HG03575 (cell line): ENCODE measurements at regions not wholly inside any gene's neighbourhood (a gene's known extent, or its start where the extent isn't known, plus 50 kb on each side); places are given as distances from the start of the nearest gene placed in this dataset.
"Not testable (repeated sequence)": the region's sequence is repeated elsewhere in the genome, so short reads cannot be mapped to it uniquely, and the experiment has no call there.

Experiments
- ATAC-seq: cut with Tn5 transposase; IDR thresholded peaks from one replicate; pipeline ENCODE4 v1.9.1; 2021; ENCODE audit not compliant: unreplicated experiment, insufficient number of reproducible peaks, low FRiP score; ENCODE audit errors: extremely low read depth

GRCh38 chr13:47723898-47724297, 277.2 kb downstream of the SUCLA2 start:
- no peak for ATAC-seq

- ATAC-seq, result no peak
Measured at GRCh38 chr13:47719164-47719563, 281.9 kb downstream of the SUCLA2 start.

GRCh38 chr13:47718556-47718955, 282.5 kb downstream of the SUCLA2 start:
- ATAC-seq, result no peak

GRCh38 chr13:47708386-47708785, 292.7 kb downstream of the SUCLA2 start:
- no peak for ATAC-seq

DNA sequence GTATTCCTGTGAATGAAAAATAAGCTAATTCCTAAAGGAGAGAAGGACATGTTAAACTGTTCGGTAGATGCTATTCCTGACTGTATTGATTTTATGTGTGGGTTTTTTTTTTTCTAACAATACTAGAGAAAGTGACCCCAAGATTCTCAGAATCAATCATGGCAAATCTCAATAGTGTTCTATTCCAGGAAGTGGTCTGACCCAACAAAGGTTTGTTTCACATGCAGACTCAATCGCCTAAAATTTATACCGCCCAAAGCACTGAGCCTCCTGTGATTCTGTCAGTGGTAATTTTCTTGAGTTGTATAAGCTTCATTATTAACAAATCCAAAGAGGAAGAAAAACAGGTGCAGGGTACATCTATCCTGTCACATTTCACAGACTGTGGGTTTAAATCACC, 293.7 kb downstream of the SUCLA2 start:
- no peak for ATAC-seq

- ATAC-seq, result no peak
Measured at GRCh38 chr13:47705185-47705584, 295.9 kb downstream of the SUCLA2 start.

DNA sequence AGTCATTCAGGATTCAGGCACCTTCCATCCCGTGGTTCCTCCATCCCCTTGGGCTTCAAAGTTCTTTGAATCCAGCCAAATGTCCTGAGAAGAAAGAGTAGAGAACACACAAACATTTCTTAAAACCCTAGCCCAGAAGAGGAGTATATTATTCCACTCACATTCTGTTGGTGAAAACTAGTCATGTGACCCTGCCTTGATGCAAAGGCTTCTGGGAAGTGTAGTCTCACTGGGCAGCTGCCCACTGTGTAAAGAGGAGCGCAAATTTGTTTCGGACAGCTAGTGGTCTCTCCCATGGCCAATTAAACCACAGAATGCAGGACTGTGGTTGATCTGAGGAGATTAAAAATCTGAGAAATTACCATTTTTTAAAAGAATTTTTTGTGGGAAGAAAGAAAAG, 304.4 kb downstream of the SUCLA2 start:
- ATAC-seq, result no peak

- ATAC-seq, result no peak
Measured at GRCh38 chr13:47687577-47687976, 313.5 kb downstream of the SUCLA2 start.

GRCh38 chr13:47685156-47685555, 315.9 kb downstream of the SUCLA2 start:
- not testable (repeated sequence) for ATAC-seq

- ATAC-seq, result no peak
Measured at GRCh38 chr13:47680748-47681147, 320.3 kb downstream of the SUCLA2 start.

GRCh38 chr13:47679401-47679800, 321.7 kb downstream of the SUCLA2 start:
- ATAC-seq, result no peak

GRCh38 chr13:47678201-47678968, 322.7 kb downstream of the SUCLA2 start:
- no peak for ATAC-seq

DNA sequence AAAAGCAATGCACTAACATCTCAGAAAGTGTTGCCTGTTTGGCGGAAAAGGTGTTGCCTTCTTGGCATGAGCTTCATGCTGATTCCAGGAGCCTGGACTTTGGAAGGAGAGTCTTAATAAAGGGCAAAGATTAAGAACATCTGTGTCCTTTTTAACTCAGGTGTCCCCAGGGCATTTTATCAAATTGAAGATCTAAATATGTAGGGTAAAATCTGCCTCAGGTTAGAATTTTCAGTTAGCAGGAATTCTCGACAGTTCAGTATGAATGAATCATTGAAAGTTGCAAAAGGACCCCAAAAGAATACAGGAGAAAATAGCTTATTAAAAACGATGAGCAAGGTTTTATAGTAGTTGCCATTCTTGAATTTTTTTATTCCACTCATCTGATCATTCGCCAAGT, 325.2 kb downstream of the SUCLA2 start:
- no peak for ATAC-seq

DNA sequence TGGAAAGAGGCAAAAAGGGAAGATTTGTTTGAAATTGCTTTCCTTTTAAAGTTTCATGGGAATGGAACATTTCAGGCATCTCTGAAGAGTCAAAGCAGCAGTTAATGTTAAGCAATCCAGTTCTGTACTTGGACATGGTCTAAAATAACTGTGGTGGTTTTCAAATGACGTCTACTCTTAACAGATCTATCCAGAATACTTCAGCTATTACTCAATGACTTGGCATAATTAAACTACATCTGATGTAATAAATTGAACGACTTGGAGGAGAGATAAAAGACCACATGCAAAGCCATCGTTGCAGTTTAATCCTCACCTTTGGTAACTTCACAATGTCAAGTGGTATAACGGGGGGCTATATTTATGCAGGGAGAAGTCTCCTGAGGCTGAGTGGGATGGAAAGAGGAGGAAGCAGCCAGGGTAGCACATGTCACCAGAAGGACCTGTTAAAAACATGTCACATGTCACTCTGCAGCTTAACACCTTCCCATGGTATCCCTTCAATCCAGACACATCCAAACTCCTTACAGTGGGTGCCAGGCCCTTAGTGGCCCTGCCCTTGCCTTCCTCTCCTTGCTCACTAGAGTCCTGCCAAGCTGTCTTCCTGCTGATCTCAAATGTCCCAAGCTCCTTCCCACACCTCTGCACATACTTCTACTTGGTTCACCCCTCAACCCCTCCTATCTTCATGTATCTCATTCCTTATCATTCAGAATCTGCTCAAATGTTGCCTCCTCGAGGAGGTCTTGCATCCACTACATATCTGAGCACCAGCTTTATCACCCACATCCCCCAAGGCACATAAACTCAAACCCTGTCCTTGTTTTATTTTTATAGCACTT, 327.8 kb downstream of the SUCLA2 start:
- no peak for ATAC-seq

GRCh38 chr13:47672245-47673008, 328.6 kb downstream of the SUCLA2 start:
- ATAC-seq, result no peak

- no peak for ATAC-seq
Measured at GRCh38 chr13:47671776-47672175, 329.3 kb downstream of the SUCLA2 start.

DNA sequence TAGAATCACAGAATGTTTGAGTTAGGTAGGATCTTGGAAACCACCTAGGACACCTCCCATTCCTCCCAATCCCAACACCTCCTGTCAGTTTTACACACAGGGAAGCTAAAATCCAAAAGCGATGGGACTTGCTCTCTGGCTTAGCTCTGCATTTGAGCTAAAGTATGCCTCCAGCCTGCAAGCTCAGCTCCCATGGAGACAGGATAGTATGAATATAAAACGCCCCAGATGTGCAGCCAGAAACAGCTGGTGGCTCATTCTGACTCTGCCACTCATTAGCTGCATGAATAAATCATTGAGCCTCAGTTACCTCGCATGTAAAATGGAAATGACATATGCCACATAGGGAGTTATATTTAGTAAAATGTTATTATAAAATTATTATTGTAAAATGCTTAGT, 336.0 kb downstream of the SUCLA2 start:
- ATAC-seq, result no peak

DNA sequence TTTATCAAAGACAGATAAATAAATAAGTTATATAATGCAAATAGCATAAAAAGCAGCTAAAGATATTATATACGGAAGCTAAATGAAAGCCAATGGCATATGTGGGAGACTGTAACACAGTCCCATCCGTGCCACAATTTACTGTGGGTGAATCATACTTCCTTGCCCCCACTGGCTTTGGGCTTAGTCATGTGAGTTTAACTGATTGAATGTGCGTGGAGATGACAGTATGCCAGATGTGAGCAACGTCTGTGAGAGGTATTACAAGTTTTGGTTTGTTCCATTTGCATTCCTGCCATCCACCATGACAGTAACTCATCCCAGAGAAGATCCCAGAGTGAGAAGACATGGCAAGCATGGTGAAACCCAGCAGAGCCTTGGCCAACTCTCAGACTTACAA, 340.0 kb downstream of the SUCLA2 start:
- ATAC-seq, result no peak

DNA sequence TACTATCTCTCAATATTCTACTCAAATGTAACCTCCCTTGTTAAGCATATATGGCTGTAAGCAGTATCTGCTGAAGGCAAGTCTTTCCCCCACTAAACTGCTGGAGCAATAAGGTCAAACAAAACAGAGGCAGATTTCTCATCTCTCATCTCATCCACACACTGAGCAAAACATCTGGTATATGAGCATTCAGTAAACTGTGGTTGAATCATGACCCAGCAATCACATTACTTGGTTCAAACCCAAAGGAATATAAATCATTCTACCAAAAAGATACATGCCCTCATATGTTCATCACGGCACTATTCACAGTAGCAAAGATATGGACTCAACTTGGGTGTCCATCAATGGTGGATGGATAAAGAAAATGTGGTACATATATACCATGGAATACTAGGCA, 344.4 kb downstream of the SUCLA2 start:
- no peak for ATAC-seq

GRCh38 chr13:47650209-47650608, 350.9 kb downstream of the SUCLA2 start:
- no peak for ATAC-seq
